Panc1 (cell line): ENCODE measurements at regions not wholly inside any gene's neighbourhood (a gene's known extent, or its start where the extent isn't known, plus 50 kb on each side); places are given as distances from the start of the nearest gene placed in this dataset.

Experiments
- CTCF ChIP-seq: fragments of 450-650 bp; IDR thresholded peaks from 2 replicates; pipeline ENCODE4 v1.5.1; 2017; ENCODE audit warnings: mild to moderate bottlenecking
- POLR2AphosphoS5 ChIP-seq: IDR thresholded peaks from 2 replicates; pipeline ENCODE4 v1.6.1; 2012; ENCODE audit warnings: mild to moderate bottlenecking, low read depth, low read length, moderate library complexity
- SIN3A ChIP-seq: IDR thresholded peaks from 2 replicates; pipeline ENCODE4 v1.6.1; 2012; ENCODE audit warnings: low read depth, mild to moderate bottlenecking, low read length, moderate library complexity, borderline replicate concordance; ENCODE audit not compliant: insufficient read depth
- TCF7L2 ChIP-seq: IDR thresholded peaks from 2 replicates; pipeline ENCODE4 v1.6.1; 2011; ENCODE audit warnings: mild to moderate bottlenecking, low read depth, low read length, inconsistent platforms
- TF ChIP-seq, protein P1 (sequence below), 2 experiments: IDR thresholded peaks; 2 replicates each; pipeline ENCODE4 v1.6.1; 2011 to 2012; ENCODE audit warnings: low read depth in 2 of 2, control low read depth in 1 of 2, low read length in 1 of 2, mild to moderate bottlenecking in 1 of 2, moderate library complexity in 1 of 2; ENCODE audit not compliant: insufficient read depth in 1 of 2

- TF ChIP-seq CTCF (no peak), SIN3A (no peak), POLR2AphosphoS5 (no peak), TCF7L2 (no peak)
- TF ChIP-seq, protein P1, sequence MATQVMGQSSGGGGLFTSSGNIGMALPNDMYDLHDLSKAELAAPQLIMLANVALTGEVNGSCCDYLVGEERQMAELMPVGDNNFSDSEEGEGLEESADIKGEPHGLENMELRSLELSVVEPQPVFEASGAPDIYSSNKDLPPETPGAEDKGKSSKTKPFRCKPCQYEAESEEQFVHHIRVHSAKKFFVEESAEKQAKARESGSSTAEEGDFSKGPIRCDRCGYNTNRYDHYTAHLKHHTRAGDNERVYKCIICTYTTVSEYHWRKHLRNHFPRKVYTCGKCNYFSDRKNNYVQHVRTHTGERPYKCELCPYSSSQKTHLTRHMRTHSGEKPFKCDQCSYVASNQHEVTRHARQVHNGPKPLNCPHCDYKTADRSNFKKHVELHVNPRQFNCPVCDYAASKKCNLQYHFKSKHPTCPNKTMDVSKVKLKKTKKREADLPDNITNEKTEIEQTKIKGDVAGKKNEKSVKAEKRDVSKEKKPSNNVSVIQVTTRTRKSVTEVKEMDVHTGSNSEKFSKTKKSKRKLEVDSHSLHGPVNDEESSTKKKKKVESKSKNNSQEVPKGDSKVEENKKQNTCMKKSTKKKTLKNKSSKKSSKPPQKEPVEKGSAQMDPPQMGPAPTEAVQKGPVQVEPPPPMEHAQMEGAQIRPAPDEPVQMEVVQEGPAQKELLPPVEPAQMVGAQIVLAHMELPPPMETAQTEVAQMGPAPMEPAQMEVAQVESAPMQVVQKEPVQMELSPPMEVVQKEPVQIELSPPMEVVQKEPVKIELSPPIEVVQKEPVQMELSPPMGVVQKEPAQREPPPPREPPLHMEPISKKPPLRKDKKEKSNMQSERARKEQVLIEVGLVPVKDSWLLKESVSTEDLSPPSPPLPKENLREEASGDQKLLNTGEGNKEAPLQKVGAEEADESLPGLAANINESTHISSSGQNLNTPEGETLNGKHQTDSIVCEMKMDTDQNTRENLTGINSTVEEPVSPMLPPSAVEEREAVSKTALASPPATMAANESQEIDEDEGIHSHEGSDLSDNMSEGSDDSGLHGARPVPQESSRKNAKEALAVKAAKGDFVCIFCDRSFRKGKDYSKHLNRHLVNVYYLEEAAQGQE (IDR thresholded peaks at IDR 0.05; ENCODE audit: insufficient read depth in 1 of 2, low read depth in 2 of 2, low read length in 1 of 2), result no peak
Measured at GRCh38 chrX:4844376-4844775, 1130.9 kb upstream of the PRKX start.
